Astrocyte of the hippocampus (primary cell): ENCODE measurements at regions not wholly inside any gene's neighbourhood (a gene's known extent, or its start where the extent isn't known, plus 50 kb on each side); places are given as distances from the start of the nearest gene placed in this dataset.
"Not testable (repeated sequence)": the region's sequence is repeated elsewhere in the genome, so short reads cannot be mapped to it uniquely, and the experiment has no call there.

Experiments
- DNase-seq: peaks from one replicate; pipeline ENCODE4 v3.0.0; 2011; ENCODE audit warnings: low read depth, low spot score

DNA sequence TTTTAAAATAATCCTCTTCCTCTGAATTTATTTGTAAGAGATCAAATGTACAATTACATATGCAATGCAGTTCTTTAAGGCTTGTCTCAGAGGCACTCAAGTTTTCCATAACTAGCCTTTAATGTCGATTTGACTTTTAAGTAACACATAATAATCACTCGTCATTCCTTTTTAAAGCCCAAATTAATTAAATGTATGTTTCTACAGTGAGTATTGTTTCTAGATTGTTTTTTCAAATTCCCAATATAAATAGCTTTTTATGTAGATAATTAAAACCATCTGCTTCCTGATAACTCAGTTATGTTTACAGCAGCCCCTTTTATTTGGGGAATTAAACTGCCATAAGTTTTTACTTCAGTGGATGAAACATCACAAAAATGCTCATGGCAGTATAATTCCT is 185.1 kb downstream of the ETNK1 start:
- no peak for DNase-seq

DNA sequence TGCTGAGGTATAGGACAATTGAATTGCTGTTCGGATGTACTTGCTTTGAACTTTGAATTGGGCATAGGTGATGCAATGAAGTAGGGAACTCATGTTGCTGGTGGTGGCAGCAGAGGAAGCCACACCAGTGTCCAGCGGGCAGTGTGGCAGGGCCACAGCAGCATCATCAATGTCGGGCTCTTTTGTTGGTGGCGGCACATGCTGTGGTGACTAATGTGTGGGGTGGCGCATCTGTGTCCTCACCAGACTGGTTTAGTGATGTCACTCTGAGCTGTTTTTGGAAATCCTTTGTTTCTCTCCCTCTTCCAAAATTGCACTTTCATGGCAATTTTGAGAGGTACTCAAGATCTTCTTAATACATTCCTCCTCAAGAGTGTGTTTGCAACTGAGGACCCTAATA is 187.6 kb downstream of the ETNK1 start:
- no peak for DNase-seq

DNA sequence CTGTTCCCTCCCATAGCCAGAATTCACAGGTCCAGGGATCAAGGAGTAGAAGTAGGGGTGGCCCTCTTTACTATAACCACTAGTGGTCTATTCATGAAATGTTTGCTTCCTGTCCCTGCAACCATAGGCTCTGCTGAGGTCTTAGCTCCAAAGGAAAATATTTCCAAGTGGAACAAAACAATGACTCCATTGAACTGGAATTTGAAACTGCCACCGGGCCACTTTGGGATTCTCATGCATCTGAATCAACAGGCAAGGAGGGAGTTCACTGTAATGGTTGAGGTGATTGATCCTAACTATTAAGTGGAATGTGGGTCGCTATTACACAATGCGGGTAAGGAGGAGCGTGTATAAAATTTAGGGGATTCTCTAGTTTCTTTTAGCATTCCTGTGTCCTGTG is 197.0 kb downstream of the ETNK1 start:
- peak; percentile 74 for DNase-seq

DNA sequence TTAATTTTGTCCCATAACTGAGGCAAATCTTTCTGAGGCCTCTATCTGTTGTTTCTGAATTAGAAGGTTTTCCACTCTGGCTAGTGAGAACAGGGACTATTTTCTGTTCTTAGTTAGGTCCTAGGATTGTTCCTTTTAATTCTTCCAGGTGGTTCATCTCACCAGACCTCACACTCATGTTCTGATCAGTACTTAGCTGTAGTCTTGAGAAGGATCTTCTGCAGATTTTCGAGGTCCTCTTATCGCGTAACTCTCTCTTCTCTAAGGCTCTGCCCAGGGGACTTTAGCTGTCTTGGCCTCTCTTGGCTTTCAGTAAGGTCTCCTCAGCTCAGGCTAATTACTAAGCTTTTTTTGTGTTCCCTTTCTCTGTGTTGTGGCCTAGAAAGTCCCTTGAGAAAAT is 201.1 kb downstream of the ETNK1 start:
- DNase-seq, result no peak

DNA sequence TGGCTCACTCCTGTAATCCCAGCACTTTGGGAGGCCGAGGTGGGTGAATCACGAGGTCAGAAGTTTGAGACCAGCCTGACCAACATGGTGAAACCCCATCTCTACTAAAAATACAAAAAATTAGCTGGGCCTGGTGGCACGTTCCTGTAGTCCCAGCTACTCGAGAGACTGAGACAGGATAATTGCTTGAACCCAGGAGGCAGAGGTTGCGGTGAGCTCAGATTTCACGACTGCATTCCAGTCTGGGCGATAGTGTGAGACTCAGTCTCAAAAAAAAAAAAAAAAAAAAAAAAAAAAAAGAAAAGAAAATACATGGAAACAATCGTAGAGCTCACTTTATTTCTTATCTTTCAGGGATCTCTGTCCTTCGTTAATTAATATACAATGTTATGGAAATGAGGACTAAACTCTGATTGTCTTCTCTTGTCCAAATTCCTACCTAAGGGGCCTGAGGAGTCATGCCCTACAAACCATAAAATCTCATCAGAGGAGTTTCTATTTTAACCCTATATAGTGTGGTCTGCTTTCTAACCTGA is 201.5 kb downstream of the ETNK1 start:
- not testable (repeated sequence) for DNase-seq

DNA sequence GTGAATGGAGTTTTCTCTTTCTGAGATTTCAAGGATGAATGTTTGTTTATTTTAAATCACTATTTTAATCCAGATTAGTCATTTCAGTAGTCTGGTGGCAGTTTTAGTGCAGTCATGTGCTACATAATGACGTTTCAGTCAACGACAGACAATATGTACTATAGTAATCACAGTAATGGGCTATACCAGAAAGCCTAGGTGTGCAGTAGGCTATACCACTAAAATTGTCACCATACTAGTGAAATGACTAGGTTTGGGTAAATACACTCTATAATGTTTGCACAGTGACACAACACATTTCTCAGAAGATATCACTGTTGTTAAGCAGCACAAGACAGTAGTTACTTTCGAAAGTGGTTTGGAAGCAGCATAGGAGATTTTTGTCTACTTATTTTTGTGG is 203.1 kb downstream of the ETNK1 start:
- no peak for DNase-seq

DNA sequence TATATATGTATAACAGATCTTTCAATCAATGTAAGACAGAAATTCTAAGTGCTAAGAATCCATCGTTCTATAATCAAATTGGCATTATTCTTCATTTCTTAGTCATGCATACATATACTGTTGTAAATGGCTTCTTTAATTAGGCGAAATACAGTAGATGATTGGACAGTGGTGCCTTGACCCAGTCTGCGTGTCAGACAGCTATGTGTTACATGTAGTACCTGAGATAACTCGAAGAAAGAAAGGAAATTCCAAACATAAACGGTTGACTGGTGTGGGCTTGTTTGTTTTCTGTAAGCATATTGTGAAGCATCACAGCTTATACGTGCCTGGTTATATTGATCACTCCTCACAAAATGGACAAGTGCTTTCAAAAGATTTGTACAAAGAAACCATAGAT is 210.5 kb downstream of the ETNK1 start:
- no peak for DNase-seq

DNA sequence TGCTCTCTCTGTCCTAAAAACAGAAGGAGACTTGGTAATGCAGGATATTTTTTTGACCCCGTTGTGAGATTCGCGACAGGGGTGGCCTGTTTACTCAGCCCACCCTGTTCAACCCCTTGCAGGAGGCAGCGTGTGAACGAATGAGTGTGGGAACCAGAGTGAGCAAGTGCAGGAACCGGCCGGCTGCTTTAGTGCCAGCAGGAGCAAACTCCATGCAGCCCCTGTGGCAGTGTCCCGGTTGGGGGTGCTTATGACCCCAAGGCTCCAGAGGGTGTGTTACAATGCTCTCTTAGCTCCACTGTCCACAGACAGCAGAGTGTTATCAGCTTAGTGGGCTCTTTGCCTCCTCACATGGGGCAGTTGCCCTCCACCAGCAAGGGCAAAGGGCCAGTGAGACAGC is 225.2 kb downstream of the ETNK1 start:
- DNase-seq, result no peak

DNA sequence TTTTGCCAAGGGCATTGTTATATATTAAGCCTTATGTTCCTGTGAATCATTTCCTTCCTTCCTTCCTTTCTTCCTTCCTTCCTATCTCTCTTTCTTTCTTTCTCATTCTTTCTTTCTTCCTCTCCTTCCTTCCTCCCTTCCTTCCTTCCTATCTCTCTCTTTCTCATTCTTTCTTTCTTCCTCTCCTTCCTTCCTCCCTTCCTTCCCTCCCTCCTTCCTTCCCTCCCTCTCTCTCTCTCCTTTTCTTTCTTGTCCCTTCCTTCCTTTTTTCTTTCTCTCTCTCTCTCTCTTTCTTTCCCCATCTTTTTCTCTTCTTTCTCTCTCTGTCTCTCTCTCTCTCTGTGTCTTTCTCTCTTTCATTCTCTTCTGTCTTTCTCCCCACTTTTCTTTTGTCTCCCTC is 226.6 kb downstream of the ETNK1 start:
- DNase-seq, result no peak

DNA sequence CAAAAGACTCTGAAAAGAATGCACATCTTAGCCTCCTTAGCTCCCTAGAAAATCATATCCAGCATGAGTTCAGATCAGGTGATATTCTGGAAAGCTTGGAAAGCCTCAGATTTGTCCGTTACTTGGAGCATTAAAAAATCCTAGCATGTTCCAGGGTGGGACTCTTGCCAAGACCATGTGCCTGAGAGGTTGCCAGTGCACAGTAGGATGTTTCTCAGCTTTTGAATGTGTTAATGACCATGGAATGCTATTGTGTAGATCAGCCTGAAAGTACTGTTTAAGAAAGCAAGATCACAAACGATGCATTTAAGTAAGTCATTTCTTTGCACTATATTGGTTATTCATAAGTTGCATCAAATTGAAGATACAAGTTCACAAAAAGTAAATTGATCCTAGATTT is 230.5 kb downstream of the ETNK1 start:
- DNase-seq, result no peak

DNA sequence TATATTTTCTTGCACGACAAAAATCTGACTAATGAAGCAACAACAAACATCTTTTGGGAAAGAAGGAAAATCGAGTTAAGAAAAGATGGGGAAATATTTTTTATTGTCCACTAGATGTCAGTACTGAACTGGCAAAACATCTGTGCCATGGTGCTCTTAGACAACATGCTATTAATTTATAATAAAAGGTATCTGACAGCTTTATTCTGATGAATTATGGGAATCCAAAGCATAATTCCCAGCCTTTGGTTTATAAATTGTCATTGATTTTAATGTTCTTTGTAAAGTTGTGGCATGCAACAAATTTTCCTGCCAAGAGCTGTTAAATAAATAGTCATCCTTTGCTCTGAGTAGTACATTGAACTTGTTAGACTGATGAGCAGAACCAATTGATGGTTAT is 231.2 kb downstream of the ETNK1 start:
- DNase-seq, result peak; percentile 56

DNA sequence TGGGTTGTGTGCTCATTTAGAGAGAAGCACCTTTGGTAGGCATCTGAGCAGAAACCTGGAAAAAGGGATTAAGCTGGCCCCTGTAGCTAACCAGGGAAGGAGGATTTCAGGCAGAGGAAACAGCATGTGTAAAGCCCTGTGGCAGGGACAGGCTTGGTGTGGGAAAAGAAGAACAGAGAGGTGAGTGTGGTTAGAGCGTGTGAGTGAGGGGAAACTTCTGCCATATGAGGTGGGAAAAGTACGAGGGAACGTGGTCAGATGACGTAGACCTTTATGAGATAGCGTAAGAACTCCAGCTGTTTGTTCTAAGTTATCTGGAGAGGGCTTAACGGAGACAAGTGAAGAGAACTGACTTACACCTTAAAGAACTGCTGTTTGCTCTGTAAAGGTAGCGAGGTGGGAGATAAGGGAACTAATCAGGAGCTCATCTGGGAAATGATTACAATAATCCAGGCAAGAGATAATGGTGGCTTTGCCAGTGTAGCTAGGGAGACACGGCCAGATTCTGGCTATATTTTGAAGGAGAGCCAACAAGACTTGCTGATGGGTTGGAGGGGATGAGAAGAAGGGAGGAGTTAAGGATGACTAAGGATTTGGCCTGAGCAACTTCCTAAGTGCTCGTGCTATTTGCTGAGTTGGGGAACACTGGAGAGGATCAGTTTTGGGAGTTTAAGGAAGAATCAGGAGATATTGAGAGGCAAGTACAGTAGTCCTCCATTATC is 234.0 kb downstream of the ETNK1 start:
- peak; percentile 12 for DNase-seq

DNA sequence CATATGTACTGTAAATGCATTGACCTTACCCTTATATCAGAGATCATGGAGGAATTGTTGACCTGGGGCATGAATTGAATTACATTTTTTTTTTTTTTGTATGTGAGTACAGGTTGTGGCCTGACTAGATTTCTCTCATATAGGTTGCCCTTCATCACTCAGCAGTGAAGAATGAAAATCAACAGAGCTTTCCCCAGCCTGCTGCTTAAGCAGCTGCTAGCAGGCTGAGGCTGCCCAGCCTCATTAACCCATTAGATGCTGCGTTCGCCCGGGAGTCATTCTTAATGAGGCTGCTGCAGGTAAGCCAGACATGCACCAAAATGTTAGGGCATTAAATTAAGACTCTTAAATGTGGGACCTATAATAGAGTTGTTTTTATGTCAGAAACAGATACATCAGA is 236.0 kb downstream of the ETNK1 start:
- DNase-seq, result no peak

DNA sequence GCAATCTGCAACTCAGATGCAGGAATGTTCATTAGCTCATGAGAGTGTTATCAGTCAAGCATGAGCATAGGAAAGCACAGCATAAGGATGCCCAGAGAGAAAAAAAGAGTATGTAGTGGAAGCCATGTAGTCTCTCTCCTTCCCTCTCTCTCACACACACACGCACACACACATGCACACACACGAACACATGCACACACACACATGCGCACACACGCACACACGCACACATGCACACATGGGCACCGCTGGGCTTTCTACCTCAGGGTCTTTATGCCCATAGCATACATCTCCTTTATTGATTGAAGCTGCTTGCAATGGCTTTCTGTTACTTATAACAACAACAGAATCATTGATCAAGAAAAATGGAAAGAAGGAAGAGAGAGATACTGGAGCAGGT is 240.9 kb downstream of the ETNK1 start:
- DNase-seq, result no peak

DNA sequence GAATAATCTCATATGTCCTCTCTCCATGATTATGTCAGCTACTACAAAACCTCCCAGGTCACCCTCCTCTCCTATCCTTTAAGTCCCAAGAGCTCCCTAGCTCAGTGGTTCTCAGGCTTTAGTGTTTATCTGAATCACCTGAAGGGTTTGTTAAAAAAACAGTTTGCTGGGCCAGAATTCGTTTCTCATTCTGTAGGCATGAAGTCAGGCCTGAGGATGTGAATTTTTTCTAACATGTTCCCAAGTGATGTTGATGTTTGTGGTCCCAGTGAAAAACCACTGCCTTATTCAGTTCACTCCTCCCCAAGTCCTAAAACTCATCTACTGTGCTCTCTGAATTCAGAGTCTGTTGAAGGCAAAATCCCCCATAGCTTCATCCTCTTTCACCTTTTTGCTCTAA is 241.4 kb downstream of the ETNK1 start:
- DNase-seq, result peak; percentile 75

DNA sequence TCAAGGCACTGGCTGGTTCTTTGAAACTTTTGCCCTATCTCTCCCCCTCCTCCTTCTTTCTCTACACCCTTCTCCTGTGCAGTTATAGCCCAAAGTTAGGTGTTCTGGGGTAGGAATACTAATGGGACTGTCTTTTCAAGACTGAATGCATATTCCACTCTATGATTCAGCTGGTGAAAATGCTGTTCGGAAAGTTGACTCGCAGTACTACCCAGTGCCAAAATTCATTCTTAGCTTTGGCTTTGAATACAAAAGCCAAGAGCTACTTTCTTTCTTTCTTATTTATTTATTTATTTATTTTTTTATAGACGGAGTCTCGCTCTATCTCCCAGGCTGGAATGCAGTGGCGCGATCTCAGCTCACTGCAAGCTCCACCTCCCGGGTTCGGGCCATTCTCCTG is 249.2 kb downstream of the ETNK1 start:
- peak; percentile 77 for DNase-seq

DNA sequence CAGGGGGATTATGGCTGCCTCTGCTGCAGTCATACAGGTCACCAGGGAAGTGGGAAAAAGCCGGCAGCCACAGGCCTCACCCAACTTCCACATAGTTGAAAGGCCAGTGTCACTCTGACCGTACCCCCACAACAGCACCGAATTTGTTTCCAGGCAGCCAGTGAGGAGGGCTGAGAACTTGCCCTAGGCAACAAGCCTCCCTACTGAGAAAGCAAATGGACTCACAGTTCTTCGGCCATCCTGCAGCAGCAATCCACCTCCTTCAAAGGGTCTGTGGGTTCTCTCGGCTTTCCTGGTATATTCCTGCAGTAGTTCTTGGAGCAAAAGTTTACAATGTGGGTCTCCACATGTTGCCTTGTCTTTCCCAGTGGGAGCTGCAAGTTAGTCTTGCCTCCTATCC is 251.3 kb downstream of the ETNK1 start:
- no peak for DNase-seq

DNA sequence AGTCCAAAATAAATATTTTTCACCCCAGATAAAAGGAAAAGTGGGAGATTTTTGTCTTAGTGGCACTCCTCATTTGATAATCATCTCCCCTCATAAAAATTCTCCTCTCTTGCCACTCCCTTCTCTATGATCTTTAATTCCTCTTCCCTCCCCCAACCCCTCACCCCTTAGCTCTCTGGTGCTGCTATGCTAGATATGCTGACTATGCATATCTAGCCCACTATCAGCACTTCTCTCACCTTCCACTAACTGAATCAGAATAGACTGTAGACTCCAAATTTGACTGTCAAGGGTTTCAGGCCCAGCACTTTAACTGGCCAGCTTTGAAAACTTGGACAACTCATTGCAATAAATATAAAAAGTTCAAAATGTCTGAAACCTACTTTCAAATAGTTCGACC is 254.2 kb downstream of the ETNK1 start:
- no peak for DNase-seq

DNA sequence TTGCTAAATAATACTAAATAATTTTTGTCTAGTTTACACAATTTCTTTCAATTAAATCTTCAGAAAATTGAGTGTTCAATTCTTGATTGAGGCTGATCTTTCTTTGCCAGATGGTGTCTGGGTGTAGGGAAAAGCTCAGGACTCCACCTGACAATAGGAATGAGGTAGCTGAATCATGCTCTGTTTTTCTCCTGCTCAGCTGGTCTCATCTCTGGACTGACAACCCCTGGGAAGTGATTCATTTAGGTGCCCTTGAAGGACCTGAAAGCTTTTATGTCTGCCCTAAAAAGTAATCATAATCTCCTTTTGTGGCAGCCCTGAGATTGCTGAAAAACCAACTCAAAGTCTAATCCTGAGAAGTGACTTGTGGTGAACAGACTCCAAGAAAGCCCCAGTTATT is 255.4 kb downstream of the ETNK1 start:
- no peak for DNase-seq

DNA sequence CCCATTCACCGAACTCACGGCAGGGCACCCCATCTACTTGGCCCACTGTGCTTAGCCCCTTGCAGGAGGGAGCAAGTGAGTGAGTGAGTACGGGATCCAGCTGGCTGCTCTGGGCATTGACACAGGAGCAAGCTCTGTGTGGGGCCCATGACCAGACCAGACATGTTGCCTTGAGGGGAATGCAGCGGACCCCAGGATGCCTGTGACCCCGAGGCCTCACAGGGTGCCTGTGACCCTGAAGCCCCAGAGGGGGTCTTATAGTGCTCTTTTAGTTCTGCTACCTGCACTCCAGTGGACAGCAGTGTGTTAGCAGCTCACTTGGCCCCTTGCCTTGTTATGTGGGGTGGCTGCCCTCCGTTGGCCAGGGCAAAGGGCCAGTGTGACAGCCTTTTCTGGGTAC is 255.8 kb downstream of the ETNK1 start:
- DNase-seq, result no peak

DNA sequence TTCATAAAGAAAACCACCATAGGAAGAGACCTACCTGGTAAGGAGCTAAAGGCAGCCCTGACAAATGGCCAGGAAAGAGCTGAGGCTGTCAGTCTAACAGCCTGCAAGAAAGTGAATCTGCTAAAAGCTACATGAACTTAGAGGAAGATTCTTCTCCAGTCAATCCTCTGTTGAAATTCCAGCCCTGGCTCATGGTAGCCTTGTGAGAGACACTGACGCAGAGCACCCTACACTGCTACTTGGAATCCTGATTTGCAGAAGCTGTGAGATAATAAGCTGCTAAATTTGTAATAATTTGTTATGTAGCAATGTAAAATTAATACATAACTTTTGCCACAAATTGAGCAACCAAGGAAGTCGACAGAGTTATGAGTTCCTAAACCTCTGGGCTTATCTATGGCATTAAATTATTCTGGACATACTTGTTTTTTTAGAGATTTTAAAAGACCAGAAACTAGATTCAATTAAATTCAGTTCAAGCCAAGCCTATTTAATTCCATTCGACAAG is 257.0 kb downstream of the ETNK1 start:
- DNase-seq, result no peak

DNA sequence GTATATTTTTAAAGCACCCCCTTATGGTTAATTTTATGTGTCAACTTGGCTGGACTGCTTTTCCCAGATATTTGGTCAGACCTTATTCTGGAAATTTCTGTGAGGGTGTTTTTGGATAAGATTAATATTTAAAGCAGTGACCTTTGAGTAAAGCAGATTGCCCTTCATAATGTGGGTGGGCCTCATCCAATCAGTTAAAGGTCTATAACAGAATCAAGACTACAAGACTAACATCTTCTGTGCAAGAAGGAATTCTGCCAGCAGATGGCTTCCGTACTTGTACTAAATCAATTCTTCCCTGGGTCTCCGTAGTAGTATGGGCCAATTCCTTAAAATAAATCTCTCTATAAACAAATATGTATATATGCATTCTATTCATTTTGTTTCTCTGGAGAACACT is 257.6 kb downstream of the ETNK1 start:
- DNase-seq, result no peak

DNA sequence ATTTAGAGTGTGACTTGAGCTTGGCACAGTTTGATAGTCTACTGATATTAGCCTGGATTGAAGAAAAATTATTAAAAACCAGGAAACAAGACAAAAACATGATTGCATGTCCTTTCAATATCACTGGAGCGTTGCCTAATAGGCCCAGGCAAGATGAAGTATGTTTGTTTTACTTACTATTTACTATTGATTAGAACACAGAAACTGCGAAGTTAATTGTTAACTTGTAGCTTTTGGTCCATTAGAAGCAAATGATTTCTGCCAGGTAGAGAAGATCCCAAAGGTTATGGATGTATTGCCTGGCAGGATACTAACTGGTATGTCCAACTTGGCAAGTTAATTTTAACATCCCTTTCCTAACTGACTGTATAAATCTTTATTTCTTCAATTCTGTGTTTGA is 268.9 kb downstream of the ETNK1 start:
- no peak for DNase-seq

DNA sequence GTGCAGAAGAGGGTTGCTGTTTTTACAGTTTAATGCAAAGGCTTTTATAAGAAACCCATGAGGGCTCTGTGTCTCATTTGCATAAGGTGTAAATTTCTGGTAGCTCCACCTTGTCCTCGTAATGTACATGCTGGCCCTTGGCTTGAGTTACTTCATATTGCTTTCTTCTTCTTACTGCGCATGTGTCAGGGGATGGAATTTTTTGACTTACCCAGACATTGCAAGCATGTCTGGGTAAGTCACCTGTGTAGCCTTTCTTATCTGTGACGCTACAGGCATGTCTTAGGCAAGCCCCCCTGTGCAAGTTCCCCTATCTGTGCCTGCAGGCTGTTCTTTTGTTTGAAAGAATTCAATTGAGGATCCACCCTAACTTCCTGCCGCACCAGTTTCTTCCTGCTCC is 274.2 kb downstream of the ETNK1 start:
- DNase-seq, result no peak
